Transverse colon (tissue), 4 donors: ENCODE measurements at regions not wholly inside any gene's neighbourhood (a gene's known extent, or its start where the extent isn't known, plus 50 kb on each side); places are given as distances from the start of the nearest gene placed in this dataset.
A peak's percentile ranks its signal among the peaks of the same experiment; 100 is the strongest.

Source experiments
- DNase-seq: peaks from one replicate; pipeline ENCODE4 v3.0.0-alpha.2; 2019
- H3K27ac ChIP-seq, 4 donors: fragments of 200-600 bp; sonication (generic); 2 replicates each; pipeline ENCODE4 v1.5.1; 2016 to 2018; ENCODE audit warnings: inconsistent platforms in 4 of 4
- H3K27me3 ChIP-seq: fragments of 200-600 bp; sonication (generic); 2 replicates; pipeline ENCODE4 v1.5.1; 2017; ENCODE audit warnings: inconsistent platforms
- H3K36me3 ChIP-seq, 4 donors: fragments of 200-600 bp; sonication (generic); 2 replicates each; pipeline ENCODE4 v1.5.1; 2017 to 2019; ENCODE audit warnings: inconsistent platforms in 4 of 4
- H3K4me1 ChIP-seq, 4 donors: fragments of 200-600 bp; sonication (generic); 2 replicates each; pipeline ENCODE4 v1.5.1; 2017 to 2020; ENCODE audit warnings: inconsistent platforms in 4 of 4
- H3K4me3 ChIP-seq, 4 donors: fragments of 200-600 bp; sonication (generic); 1 replicate in 1 of 4; 2 replicates in 3 of 4; pipeline versions ENCODE4 v1.5.1 to v1.6.1; 2017 to 2019; ENCODE audit warnings: inconsistent platforms in 4 of 4
- H3K9me3 ChIP-seq, 2 donors: fragments of 200-600 bp; sonication (generic); 2 replicates each; pipeline ENCODE4 v1.5.1; 2017 to 2019; ENCODE audit warnings: inconsistent platforms in 2 of 2
- EP300 ChIP-seq: sonication (generic); formaldehyde crosslinking; IDR thresholded peaks from one replicate; pipeline ENCODE4 v1.6.1; 2017; ENCODE audit warnings: antibody characterized with exemption, low read depth
- POLR2A ChIP-seq: fragments of 450-650 bp; IDR thresholded peaks from one replicate; pipeline ENCODE4 v1.6.1; 2016; ENCODE audit warnings: antibody characterized with exemption, mild to moderate bottlenecking, moderate library complexity
- POLR2AphosphoS5 ChIP-seq, 3 donors: sonication (generic); formaldehyde crosslinking; IDR thresholded peaks; one replicate each; pipeline ENCODE4 v1.6.1; 2016; ENCODE audit warnings: antibody characterized with exemption in 3 of 3
- WGBS, 2 donors: methylation state at CpG; one replicate each; pipeline ENCODE4 v1.1.5; 2018; ENCODE audit warnings: low coverage in 1 of 2; 5-methylcytosine and 5-hydroxymethylcytosine counted together
- in situ Hi-C, 4 donors: fragments of 200-750 bp; cut with MboI; loops; one replicate each; pipeline versions ENCODE4 v1.15.0 to v1.15.1; 2017; ENCODE audit warnings: low sequenced_read_pairs in 3 of 4, low pct_ligation_motif_present in 1 of 4, low pct_unique_long_range_greater_than_20kb in 1 of 4
- intact Hi-C: fragments of 100-400 bp; cut with DNase I; formaldehyde crosslinking; loops from one replicate; pipeline ENCODE4 v1.15.1; 2023; ENCODE audit warnings: low total_unique reads
- TF ChIP-seq, protein P1 (sequence below), 5 experiments: fragments of 200-600 bp in 3 of 5; fragments of 450-650 bp in 2 of 5; sonication (generic) in 3 of 5; IDR thresholded peaks; 1 replicate in 2 of 5; 2 replicates in 3 of 5; pipeline ENCODE4 v1.5.1; 2016 to 2017; ENCODE audit warnings: antibody characterized with exemption in 5 of 5, inconsistent platforms in 3 of 5, mild to moderate bottlenecking in 2 of 5, moderate library complexity in 1 of 5

- no peak for DNase-seq
- no peaks in the 10 kb centered on the region for H3K36me3 ChIP-seq
- in situ Hi-C loops: loop anchor here in 1 of 4 donors (10.0 kb wide), 1 partner anchor 431 kb away; the partner anchor contains the start of gene IGFBP3
- 80 to 91% methylated on average over 3 to 4 of the region's 4 CpGs for WGBS, 2 donors
- intact Hi-C loops: no loop called here
- H3K9me3 ChIP-seq: no peaks in the 10 kb centered on the region
- TF ChIP-seq POLR2AphosphoS5 (IDR thresholded peaks at IDR 0.05): no peak
- TF ChIP-seq EP300: no peak
- TF ChIP-seq POLR2A: no peak
- TF ChIP-seq, protein P1, sequence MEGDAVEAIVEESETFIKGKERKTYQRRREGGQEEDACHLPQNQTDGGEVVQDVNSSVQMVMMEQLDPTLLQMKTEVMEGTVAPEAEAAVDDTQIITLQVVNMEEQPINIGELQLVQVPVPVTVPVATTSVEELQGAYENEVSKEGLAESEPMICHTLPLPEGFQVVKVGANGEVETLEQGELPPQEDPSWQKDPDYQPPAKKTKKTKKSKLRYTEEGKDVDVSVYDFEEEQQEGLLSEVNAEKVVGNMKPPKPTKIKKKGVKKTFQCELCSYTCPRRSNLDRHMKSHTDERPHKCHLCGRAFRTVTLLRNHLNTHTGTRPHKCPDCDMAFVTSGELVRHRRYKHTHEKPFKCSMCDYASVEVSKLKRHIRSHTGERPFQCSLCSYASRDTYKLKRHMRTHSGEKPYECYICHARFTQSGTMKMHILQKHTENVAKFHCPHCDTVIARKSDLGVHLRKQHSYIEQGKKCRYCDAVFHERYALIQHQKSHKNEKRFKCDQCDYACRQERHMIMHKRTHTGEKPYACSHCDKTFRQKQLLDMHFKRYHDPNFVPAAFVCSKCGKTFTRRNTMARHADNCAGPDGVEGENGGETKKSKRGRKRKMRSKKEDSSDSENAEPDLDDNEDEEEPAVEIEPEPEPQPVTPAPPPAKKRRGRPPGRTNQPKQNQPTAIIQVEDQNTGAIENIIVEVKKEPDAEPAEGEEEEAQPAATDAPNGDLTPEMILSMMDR (IDR thresholded peaks at IDR 0.05): no peak
- H3K27ac ChIP-seq: no peak overlapping the region
- H3K27me3 ChIP-seq: no peaks in the 10 kb centered on the region
- no peak overlapping the region for H3K4me3 ChIP-seq
- no peaks in the 10 kb centered on the region for H3K4me1 ChIP-seq
These were observed 434.3 kb upstream of the IGFBP3 start for GRCh38 chr7:46355331-46355730.

DNA sequence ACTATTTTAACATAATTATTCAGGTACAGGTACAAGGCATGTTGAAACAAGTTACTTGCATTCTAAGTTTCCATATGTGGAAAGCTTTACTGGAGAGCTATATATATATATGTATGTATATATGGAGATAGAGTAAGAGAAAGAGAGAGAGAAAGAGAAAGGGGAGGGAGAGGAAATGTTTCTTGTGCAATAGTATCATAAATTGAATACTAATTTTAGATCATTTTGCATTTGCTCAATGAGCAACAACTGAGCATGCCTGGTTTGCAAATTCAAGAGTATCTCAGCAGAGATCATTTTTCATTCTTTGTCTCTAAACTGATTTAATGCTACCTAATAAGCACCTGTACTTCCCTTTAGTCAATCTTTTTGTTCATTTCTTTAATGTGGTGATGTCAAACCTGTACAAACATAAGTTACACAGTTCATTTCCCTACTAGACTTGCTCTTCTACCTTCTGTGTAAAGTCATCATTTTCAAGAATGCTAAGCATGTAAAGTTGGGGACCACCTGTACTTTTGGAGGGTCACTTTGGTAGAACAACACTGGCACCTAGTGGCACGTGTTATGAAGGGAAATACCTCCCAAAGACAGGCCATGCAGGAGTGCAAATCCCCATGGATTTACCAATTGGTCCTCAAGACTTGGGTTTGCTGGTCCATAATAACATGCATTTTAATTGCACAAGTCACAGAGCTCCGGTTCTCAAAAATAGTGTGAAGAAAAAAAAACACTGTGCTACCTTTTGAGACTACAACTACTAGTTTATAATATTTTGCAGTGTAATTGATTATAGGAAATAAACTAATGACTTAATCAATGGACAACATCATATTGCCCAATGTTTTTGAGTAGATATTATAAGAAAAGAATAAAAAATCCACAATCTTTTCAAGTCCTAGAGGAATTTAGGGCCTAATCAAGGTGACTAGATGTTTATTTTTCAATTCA, 431.2 kb upstream of the IGFBP3 start:
- Histone ChIP-seq H3K36me3 (no peaks in the 10 kb centered on the region), H3K27me3 (no peaks in the 10 kb centered on the region), H3K27ac (no peak overlapping the region), H3K4me3 (no peak overlapping the region), H3K4me1 (no peaks in the 10 kb centered on the region), H3K9me3 (no peaks in the 10 kb centered on the region)
- DNase-seq: no peak
- intact Hi-C loops (no loop called here), in situ Hi-C loops (loop anchor here in 2 of 4 donors (5.0 to 10.0 kb wide), 2 partner anchors 427 to 430 kb away; partner anchors contain the start of gene IGFBP3 (in 2 of the 2))
- WGBS, 2 donors: 10 to 17% methylated on average over 2 of the region's 2 CpGs
- TF ChIP-seq, protein P1 (IDR thresholded peaks at IDR 0.05): peak in 4 of 5 experiments; percentile 21 to 38 (median 25)
- TF ChIP-seq POLR2AphosphoS5 (IDR thresholded peaks at IDR 0.05): no peak

GRCh38 chr7:46349490-46349889, 428.4 kb upstream of the IGFBP3 start:
- Histone ChIP-seq H3K4me3 (no peak overlapping the region), H3K36me3 (no peaks in the 10 kb centered on the region), H3K4me1 (no peaks in the 10 kb centered on the region), H3K9me3 (no peaks in the 10 kb centered on the region), H3K27ac (no peak overlapping the region), H3K27me3 (no peaks in the 10 kb centered on the region)
- WGBS, 2 donors: 40 to 49% methylated on average over 2 of the region's 2 CpGs
- intact Hi-C loops: no loop called here
- TF ChIP-seq POLR2AphosphoS5 (IDR thresholded peaks at IDR 0.05) (no peak), EP300 (no peak), POLR2A (no peak)
- TF ChIP-seq, protein P1 (IDR thresholded peaks at IDR 0.05): no peak
- DNase-seq: no peak
- in situ Hi-C loops: no loop called here

DNA sequence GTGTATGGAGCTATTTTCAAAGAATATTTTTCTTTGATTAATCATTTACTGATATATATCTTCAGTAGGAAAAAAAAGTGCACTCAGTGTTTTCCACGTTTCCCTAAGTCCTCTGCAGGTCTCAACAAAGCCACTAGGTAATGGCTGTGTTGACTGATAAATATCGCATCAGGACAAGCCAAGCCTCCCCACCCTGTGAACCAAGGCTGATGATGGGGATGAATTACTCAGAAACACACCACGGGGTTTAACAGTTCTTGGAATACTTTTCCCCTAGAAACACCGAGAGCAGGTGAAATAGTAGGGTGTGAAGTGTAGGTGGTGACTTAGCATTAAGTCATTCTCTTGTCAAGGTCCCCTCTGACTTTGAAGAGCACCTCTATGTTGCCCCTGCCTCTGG, 423.5 kb upstream of the IGFBP3 start:
- 62 to 94% methylated on average over 2 to 4 of the region's 4 CpGs for WGBS, 2 donors
- in situ Hi-C loops: no loop called here
- intact Hi-C loops: no loop called here

More for the DNA sequence above, 423.5 kb upstream of the IGFBP3 start:
- Histone ChIP-seq H3K36me3 (no peaks in the 10 kb centered on the region), H3K4me3 (no peak overlapping the region), H3K27ac (no peak overlapping the region), H3K4me1 (no peaks in the 10 kb centered on the region), H3K27me3 (no peaks in the 10 kb centered on the region), H3K9me3 (no peaks in the 10 kb centered on the region)
- TF ChIP-seq, protein P1 (IDR thresholded peaks at IDR 0.05): no peak
- TF ChIP-seq POLR2AphosphoS5 (IDR thresholded peaks at IDR 0.05): no peak
- TF ChIP-seq EP300: no peak
- TF ChIP-seq POLR2A: no peak
- DNase-seq: no peak
